GM19468 (cell line): ENCODE measurements at regions not wholly inside any gene's neighbourhood (a gene's known extent, or its start where the extent isn't known, plus 50 kb on each side); places are given as distances from the start of the nearest gene placed in this dataset.
A peak's percentile ranks its signal among the peaks of the same experiment; 100 is the strongest.
"Not testable (repeated sequence)": the region's sequence is repeated elsewhere in the genome, so short reads cannot be mapped to it uniquely, and the experiment has no call there.

Experiments used
- ATAC-seq: cut with Tn5 transposase; IDR thresholded peaks from one replicate; pipeline ENCODE4 v1.9.1; 2021; ENCODE audit warnings: mild to moderate bottlenecking, moderate library complexity, moderate number of reproducible peaks; ENCODE audit not compliant: unreplicated experiment; ENCODE audit errors: extremely low read depth

GRCh38 chr6:15908871-15909270, 220.0 kb upstream of the MYLIP start:
- no peak for ATAC-seq

GRCh38 chr6:15907914-15908518, 220.9 kb upstream of the MYLIP start:
- no peak for ATAC-seq

- not testable (repeated sequence) for ATAC-seq
These were observed 221.5 kb upstream of the MYLIP start for GRCh38 chr6:15907220-15907913.

- ATAC-seq = no peak
These were observed 222.4 kb upstream of the MYLIP start for GRCh38 chr6:15906420-15907016.

- ATAC-seq = no peak
These were observed 223.1 kb upstream of the MYLIP start for GRCh38 chr6:15905488-15906419.

GRCh38 chr6:15904651-15905376, 224.1 kb upstream of the MYLIP start:
- no peak for ATAC-seq

- peak; percentile 93 for ATAC-seq
These were observed 227.5 kb upstream of the MYLIP start for GRCh38 chr6:15901141-15902115.

- no peak for ATAC-seq
These were observed 230.2 kb upstream of the MYLIP start for GRCh38 chr6:15898693-15899092.

GRCh38 chr6:15897063-15897876, 231.6 kb upstream of the MYLIP start:
- no peak for ATAC-seq

- no peak for ATAC-seq
These were observed 232.3 kb upstream of the DTNBP1 start for GRCh38 chr6:15894973-15895725.

GRCh38 chr6:15893556-15894253, 230.9 kb upstream of the DTNBP1 start:
- ATAC-seq = no peak

GRCh38 chr6:15892369-15892768, 229.5 kb upstream of the DTNBP1 start:
- no peak for ATAC-seq

GRCh38 chr6:15888798-15889772, 226.3 kb upstream of the DTNBP1 start:
- no peak for ATAC-seq

- ATAC-seq = no peak
These were observed 224.9 kb upstream of the DTNBP1 start for GRCh38 chr6:15887491-15888461.
